Fibroblast of the aortic adventitia (primary cell): ENCODE measurements at regions not wholly inside any gene's neighbourhood (a gene's known extent, or its start where the extent isn't known, plus 50 kb on each side); places are given as distances from the start of the nearest gene placed in this dataset.

Experiments used
- DNase-seq: peaks from one replicate; pipeline ENCODE4 v3.0.0-alpha.2; 2010; ENCODE audit warnings: low read depth
- H3K4me3 ChIP-seq: 2 replicates; pipeline ENCODE4 v1.5.1; 2011; ENCODE audit warnings: low read depth, mild to moderate bottlenecking, control low read depth, low read length, moderate library complexity
- TF ChIP-seq, protein P1 (sequence below): IDR thresholded peaks from 2 replicates; pipeline ENCODE4 v1.5.1; 2011; ENCODE audit warnings: mild to moderate bottlenecking, low read length, control low read depth, inconsistent platforms; ENCODE audit not compliant: insufficient read depth

DNA sequence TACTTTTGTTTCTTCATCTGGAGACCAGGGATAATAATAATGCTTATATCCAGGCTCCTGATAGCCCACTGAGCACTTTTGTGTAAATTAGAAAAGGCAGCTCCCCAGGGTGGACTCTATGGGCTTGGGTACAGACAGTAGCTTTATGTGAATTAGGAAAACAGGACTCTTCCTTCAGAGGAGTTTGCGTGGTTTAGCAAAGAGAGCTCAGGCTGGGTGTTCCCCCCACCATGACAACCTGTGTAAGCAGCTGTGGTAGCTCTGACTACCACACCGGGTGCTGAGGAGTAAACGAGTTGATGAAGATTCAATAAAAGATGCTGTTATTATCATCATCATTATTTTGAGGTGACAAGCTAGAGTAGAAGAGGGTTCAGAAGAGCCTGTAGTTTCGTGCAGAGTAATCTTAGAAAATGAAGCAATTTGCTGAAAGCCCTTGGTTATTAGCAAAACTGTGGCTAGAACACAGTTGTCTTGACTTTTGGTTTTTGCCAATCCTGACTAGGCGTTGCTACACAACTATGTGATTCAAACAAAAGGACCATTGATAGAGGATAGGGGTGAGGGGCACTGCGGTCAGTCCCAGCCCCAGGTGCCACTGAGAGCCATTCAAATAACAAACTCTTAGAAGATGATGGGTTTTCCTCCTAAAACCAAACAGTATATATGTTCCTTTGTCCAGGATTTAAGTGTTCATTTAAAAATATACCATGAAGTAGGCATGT lies 60.6 kb upstream of the LIMCH1 start:
- no peak overlapping the region for H3K4me3 ChIP-seq
- TF ChIP-seq, protein P1, sequence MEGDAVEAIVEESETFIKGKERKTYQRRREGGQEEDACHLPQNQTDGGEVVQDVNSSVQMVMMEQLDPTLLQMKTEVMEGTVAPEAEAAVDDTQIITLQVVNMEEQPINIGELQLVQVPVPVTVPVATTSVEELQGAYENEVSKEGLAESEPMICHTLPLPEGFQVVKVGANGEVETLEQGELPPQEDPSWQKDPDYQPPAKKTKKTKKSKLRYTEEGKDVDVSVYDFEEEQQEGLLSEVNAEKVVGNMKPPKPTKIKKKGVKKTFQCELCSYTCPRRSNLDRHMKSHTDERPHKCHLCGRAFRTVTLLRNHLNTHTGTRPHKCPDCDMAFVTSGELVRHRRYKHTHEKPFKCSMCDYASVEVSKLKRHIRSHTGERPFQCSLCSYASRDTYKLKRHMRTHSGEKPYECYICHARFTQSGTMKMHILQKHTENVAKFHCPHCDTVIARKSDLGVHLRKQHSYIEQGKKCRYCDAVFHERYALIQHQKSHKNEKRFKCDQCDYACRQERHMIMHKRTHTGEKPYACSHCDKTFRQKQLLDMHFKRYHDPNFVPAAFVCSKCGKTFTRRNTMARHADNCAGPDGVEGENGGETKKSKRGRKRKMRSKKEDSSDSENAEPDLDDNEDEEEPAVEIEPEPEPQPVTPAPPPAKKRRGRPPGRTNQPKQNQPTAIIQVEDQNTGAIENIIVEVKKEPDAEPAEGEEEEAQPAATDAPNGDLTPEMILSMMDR = no peak
- no peak for DNase-seq

DNA sequence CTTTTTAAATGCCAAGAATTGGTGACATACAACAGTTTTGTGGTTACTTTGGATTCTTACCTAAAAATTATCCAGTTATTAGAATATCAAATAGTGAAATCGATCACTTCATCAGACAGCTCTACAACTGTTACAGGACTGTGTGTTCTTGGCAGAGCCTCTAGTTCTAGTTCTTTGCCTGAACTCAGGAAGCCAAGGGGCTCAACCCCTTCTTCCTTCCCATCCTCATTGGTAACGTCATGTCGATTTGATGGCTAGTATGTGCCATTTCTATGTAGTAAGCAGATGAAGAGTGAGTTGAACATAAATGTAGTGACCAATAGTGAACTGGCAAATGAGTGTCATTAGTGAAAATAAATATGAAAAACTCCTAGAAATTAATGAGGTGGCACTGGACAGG lies 59.4 kb upstream of the LIMCH1 start:
- H3K4me3 ChIP-seq = no peak overlapping the region
- DNase-seq = no peak
- TF ChIP-seq, protein P1 = no peak

DNA sequence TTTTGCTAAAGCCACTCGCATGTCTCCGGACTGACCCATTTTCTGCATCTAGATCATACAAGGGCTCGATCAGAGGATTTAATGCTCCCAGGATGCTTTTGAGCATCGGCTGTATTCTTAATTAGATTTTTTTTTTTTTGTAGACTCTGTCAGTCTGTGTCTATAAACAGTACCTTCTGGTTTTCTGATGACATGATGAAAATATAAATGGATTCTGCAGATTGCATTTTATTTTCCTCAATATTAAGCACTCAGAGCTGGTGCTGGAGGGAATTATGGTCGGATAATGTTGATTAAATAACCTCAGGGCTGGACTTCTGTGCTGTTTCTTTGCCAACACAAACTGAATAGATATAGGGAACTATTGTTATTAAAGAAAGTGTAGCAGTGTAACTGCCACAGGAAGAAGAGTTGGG lies 57.1 kb upstream of the LIMCH1 start:
- H3K4me3 ChIP-seq = no peak overlapping the region
- TF ChIP-seq, protein P1 = no peak
- DNase-seq = no peak

DNA sequence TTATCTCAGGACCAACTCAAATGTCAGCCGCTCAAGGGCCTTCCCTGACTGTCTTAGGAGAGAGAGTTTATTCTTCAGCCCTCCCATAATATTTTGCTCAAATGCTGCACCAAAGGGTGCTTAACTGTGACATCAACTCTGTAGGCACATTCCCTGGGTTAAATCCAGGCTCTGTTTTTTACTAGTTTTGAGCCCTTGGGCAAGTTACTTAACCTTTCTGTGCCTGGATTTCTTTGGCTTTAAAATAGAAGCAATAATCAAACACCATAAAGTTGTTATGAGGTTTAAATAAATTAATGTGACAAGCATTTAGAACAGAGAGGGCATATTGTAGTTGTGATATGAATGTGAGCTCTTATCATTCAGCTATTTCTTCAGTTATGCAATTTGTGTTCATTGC lies 54.2 kb upstream of the LIMCH1 start:
- TF ChIP-seq, protein P1 = no peak
- H3K4me3 ChIP-seq = no peak overlapping the region
- no peak for DNase-seq

DNA sequence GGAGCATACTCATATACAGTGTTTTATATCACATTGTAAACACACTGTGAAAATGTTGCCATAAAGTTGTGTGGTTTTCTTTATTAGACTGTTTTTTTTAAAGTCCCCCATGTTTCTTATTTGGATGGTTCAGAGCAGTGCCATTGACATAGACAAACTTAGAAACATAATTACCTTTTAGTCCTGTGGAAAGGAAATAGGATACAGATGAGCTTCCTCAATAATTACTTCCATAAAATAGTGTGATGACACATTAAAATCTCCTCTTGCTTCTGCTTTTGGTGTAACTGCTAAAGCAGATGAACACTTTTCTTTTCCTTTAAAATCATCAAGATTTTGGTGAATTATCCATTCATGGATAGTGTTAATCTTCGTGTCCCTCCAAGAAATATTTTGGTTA lies 52.9 kb upstream of the LIMCH1 start:
- no peak overlapping the region for H3K4me3 ChIP-seq
- no peak for DNase-seq
- TF ChIP-seq, protein P1 = no peak

DNA sequence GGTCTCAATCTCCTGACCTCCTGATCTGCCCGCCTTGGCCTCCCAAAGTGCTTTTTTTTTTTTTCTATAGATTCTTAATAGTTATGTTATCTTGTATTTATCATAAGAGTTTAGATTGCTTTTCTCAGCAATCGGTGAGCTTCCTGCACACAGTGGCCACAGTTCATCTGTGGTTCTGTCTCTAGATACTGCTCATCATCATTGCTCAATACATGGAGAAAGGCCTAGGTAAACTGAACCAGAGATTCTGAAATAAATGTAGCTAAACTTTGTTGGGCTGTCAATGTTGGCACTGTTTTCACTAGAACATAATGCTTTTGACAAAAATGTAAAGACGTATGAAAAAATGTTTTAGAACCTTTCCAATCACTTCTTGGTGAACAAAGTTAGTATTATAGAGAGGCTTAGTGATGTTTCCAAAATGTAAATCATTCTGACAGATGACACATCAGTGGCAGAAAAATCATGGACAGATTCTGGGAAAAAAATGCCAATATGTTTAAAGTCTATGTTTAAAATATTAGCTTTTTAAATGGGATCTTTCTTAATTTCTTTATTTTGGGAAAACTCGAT lies 50.0 kb upstream of the LIMCH1 start:
- DNase-seq = no peak
- H3K4me3 ChIP-seq = no peak overlapping the region
- TF ChIP-seq, protein P1 = no peak
